Skeletal muscle satellite cell (primary cell): ENCODE measurements at regions not wholly inside any gene's neighbourhood (a gene's known extent, or its start where the extent isn't known, plus 50 kb on each side); places are given as distances from the start of the nearest gene placed in this dataset.

ENCODE experiments used
- H3K27me3 ChIP-seq: 2 replicates; pipeline ENCODE4 v1.7.0; 2013; ENCODE audit warnings: low read length; ENCODE audit not compliant: control insufficient read depth, insufficient read depth
- H3K36me3 ChIP-seq: 2 replicates; pipeline ENCODE4 v1.7.0; 2013; ENCODE audit warnings: mild to moderate bottlenecking, control low read depth, low read length; ENCODE audit not compliant: insufficient read depth
- H3K4me1 ChIP-seq: 2 replicates; pipeline ENCODE4 v1.7.0; 2013; ENCODE audit warnings: low read length; ENCODE audit not compliant: control insufficient read depth, insufficient read depth
- H3K4me2 ChIP-seq: 2 replicates; pipeline ENCODE4 v1.7.0; 2013; ENCODE audit warnings: mild to moderate bottlenecking, low read length
- H3K4me3 ChIP-seq: 2 replicates; pipeline ENCODE4 v1.7.0; 2013; ENCODE audit warnings: low read length
- H3K9ac ChIP-seq: 2 replicates; pipeline ENCODE4 v1.7.0; 2013; ENCODE audit warnings: mild to moderate bottlenecking, low read depth, low read length, moderate library complexity
- H3K9me3 ChIP-seq: replicated peaks from 2 replicates; pipeline ENCODE4 v1.7.0; 2013; ENCODE audit warnings: mild to moderate bottlenecking, control low read depth, low read length

- no peaks in the 10 kb centered on the region for H3K27me3 ChIP-seq
- H3K4me3 ChIP-seq: no peak overlapping the region
- peaks cover 15% of the 10 kb centered on the region for H3K9me3 ChIP-seq
- no peaks in the 10 kb centered on the region for H3K36me3 ChIP-seq
- H3K4me1 ChIP-seq: no peaks in the 10 kb centered on the region
- no peak overlapping the region for H3K4me2 ChIP-seq
- H3K9ac ChIP-seq: no peak overlapping the region
Measured at GRCh38 chr14:87094913-87095312, 898.1 kb downstream of the GALC start.

- no peak overlapping the region for H3K4me2 ChIP-seq
- no peaks in the 10 kb centered on the region for H3K36me3 ChIP-seq
- H3K9ac ChIP-seq: no peak overlapping the region
- H3K27me3 ChIP-seq: no peaks in the 10 kb centered on the region
- H3K4me3 ChIP-seq: no peak overlapping the region
- no peaks in the 10 kb centered on the region for H3K4me1 ChIP-seq
- H3K9me3 ChIP-seq: peaks cover 14% of the 10 kb centered on the region
Measured at GRCh38 chr14:87088588-87088987, 904.4 kb downstream of the GALC start.

GRCh38 chr14:87087881-87088280 is 905.1 kb downstream of the GALC start:
- H3K4me2 ChIP-seq: no peak overlapping the region
- no peak overlapping the region for H3K4me3 ChIP-seq
- H3K4me1 ChIP-seq: no peaks in the 10 kb centered on the region
- H3K36me3 ChIP-seq: no peaks in the 10 kb centered on the region
- peaks cover 12% of the 10 kb centered on the region for H3K9me3 ChIP-seq
- no peaks in the 10 kb centered on the region for H3K27me3 ChIP-seq
- no peak overlapping the region for H3K9ac ChIP-seq

GRCh38 chr14:87084908-87085307 is 908.1 kb downstream of the GALC start:
- Histone ChIP-seq H3K27me3 (no peaks in the 10 kb centered on the region), H3K9ac (no peak overlapping the region), H3K4me2 (no peak overlapping the region), H3K4me1 (no peaks in the 10 kb centered on the region), H3K9me3 (peaks cover 1% of the 10 kb centered on the region), H3K36me3 (no peaks in the 10 kb centered on the region), H3K4me3 (no peak overlapping the region)

GRCh38 chr14:87082917-87083316 is 910.1 kb downstream of the GALC start:
- H3K9me3 ChIP-seq: no peaks in the 10 kb centered on the region
- no peaks in the 10 kb centered on the region for H3K27me3 ChIP-seq
- no peak overlapping the region for H3K4me3 ChIP-seq
- no peak overlapping the region for H3K9ac ChIP-seq
- no peaks in the 10 kb centered on the region for H3K36me3 ChIP-seq
- H3K4me1 ChIP-seq: no peaks in the 10 kb centered on the region
- H3K4me2 ChIP-seq: no peak overlapping the region

GRCh38 chr14:87081004-87081403 is 912.0 kb downstream of the GALC start:
- H3K4me1 ChIP-seq: no peaks in the 10 kb centered on the region
- H3K4me2 ChIP-seq: no peak overlapping the region
- H3K4me3 ChIP-seq: no peak overlapping the region
- H3K9ac ChIP-seq: no peak overlapping the region
- H3K36me3 ChIP-seq: no peaks in the 10 kb centered on the region
- H3K27me3 ChIP-seq: no peaks in the 10 kb centered on the region
- no peaks in the 10 kb centered on the region for H3K9me3 ChIP-seq

GRCh38 chr14:87080146-87080545 is 912.8 kb downstream of the GALC start:
- no peaks in the 10 kb centered on the region for H3K4me1 ChIP-seq
- H3K4me2 ChIP-seq: no peak overlapping the region

GRCh38 chr14:87079416-87079815 is 913.6 kb downstream of the GALC start:
- Histone ChIP-seq H3K4me1 (no peaks in the 10 kb centered on the region), H3K9ac (no peak overlapping the region), H3K4me2 (no peak overlapping the region), H3K36me3 (no peaks in the 10 kb centered on the region), H3K27me3 (no peaks in the 10 kb centered on the region), H3K4me3 (no peak overlapping the region), H3K9me3 (no peaks in the 10 kb centered on the region)

More at GRCh38 chr14:87080146-87080545, 912.8 kb downstream of the GALC start:
- H3K36me3 ChIP-seq: no peaks in the 10 kb centered on the region
- H3K9ac ChIP-seq: no peak overlapping the region
- no peak overlapping the region for H3K4me3 ChIP-seq
- no peaks in the 10 kb centered on the region for H3K9me3 ChIP-seq
- no peaks in the 10 kb centered on the region for H3K27me3 ChIP-seq

- Histone ChIP-seq H3K4me1 (no peaks in the 10 kb centered on the region), H3K27me3 (no peaks in the 10 kb centered on the region), H3K36me3 (no peaks in the 10 kb centered on the region)
Measured at GRCh38 chr14:87076922-87077321, 916.1 kb downstream of the GALC start.

GRCh38 chr14:87076146-87076545 is 916.8 kb downstream of the GALC start:
- Histone ChIP-seq H3K9ac (no peak overlapping the region), H3K27me3 (no peaks in the 10 kb centered on the region), H3K9me3 (no peaks in the 10 kb centered on the region), H3K4me2 (no peak overlapping the region), H3K4me3 (no peak overlapping the region), H3K4me1 (no peaks in the 10 kb centered on the region), H3K36me3 (no peaks in the 10 kb centered on the region)

More at GRCh38 chr14:87076922-87077321, 916.1 kb downstream of the GALC start:
- H3K4me2 ChIP-seq: no peak overlapping the region
- H3K9me3 ChIP-seq: no peaks in the 10 kb centered on the region
- H3K4me3 ChIP-seq: no peak overlapping the region
- H3K9ac ChIP-seq: no peak overlapping the region

- H3K9ac ChIP-seq: no peak overlapping the region
- no peaks in the 10 kb centered on the region for H3K36me3 ChIP-seq
- H3K9me3 ChIP-seq: no peaks in the 10 kb centered on the region
- H3K27me3 ChIP-seq: no peaks in the 10 kb centered on the region
- no peak overlapping the region for H3K4me3 ChIP-seq
- H3K4me2 ChIP-seq: no peak overlapping the region
- H3K4me1 ChIP-seq: no peaks in the 10 kb centered on the region
Measured at GRCh38 chr14:87073880-87074570, 919.0 kb downstream of the GALC start.

- Histone ChIP-seq H3K9ac (no peak overlapping the region), H3K4me2 (no peak overlapping the region), H3K36me3 (no peaks in the 10 kb centered on the region), H3K4me3 (no peak overlapping the region), H3K27me3 (no peaks in the 10 kb centered on the region), H3K9me3 (no peaks in the 10 kb centered on the region), H3K4me1 (no peaks in the 10 kb centered on the region)
Measured at GRCh38 chr14:87067591-87067990, 925.4 kb downstream of the GALC start.
